Astrocyte (in vitro differentiated cells and primary cell): ENCODE measurements at regions not wholly inside any gene's neighbourhood (a gene's known extent, or its start where the extent isn't known, plus 50 kb on each side); places are given as distances from the start of the nearest gene placed in this dataset.

Experiments
- DNase-seq: peaks from one replicate; pipeline ENCODE4 v3.0.0-alpha.2; 2010; ENCODE audit warnings: low read depth
- FAIRE-seq: peaks from 2 replicates; lab custom pipeline; 2011; peaks lifted over from hg19 to GRCh38; lab: Jason Lieb, UNC
- H2AFZ ChIP-seq: 2 replicates; pipeline ENCODE4 v1.6.0; 2012; ENCODE audit warnings: low read depth, low read length, inconsistent platforms
- H3K27ac ChIP-seq: 2 replicates; pipeline ENCODE4 v1.5.1; 2011; ENCODE audit warnings: low read depth, low read length, inconsistent platforms
- H3K27me3 ChIP-seq: 2 replicates; pipeline ENCODE4 v1.6.0; 2011; ENCODE audit warnings: low read length, inconsistent platforms; ENCODE audit not compliant: insufficient read depth
- H3K36me3 ChIP-seq: 2 replicates; pipeline ENCODE4 v1.5.1; 2011; ENCODE audit warnings: low read length, inconsistent platforms; ENCODE audit not compliant: insufficient read depth
- H3K4me1 ChIP-seq: 2 replicates; pipeline ENCODE4 v1.5.1; 2011; ENCODE audit warnings: low read length, inconsistent platforms; ENCODE audit not compliant: insufficient read depth
- H3K4me2 ChIP-seq: 2 replicates; pipeline ENCODE4 v1.6.0; 2012; ENCODE audit warnings: low read length, inconsistent platforms
- H3K4me3 ChIP-seq: 2 replicates; pipeline ENCODE4 v1.5.1; 2011; ENCODE audit warnings: low read depth, mild to moderate bottlenecking, low read length, inconsistent platforms; ENCODE audit not compliant: insufficient read depth
- H3K79me2 ChIP-seq: 2 replicates; pipeline ENCODE4 v1.6.0; 2012; ENCODE audit warnings: mild to moderate bottlenecking, low read length, inconsistent platforms; ENCODE audit not compliant: insufficient read depth
- H3K9ac ChIP-seq: 2 replicates; pipeline ENCODE4 v1.6.0; 2012; ENCODE audit warnings: mild to moderate bottlenecking, low read length, inconsistent platforms
- H3K9me3 ChIP-seq: 2 replicates; pipeline ENCODE4 v1.5.1; 2012; ENCODE audit warnings: low read depth, mild to moderate bottlenecking, low read length, inconsistent platforms; ENCODE audit not compliant: insufficient read depth
- H4K20me1 ChIP-seq: 2 replicates; pipeline ENCODE4 v1.6.0; 2012; ENCODE audit warnings: low read length, inconsistent platforms; ENCODE audit not compliant: insufficient read depth
- H3K27ac Mint-ChIP-seq: one replicate; pipeline ENCODE4 v1.8.0; 2021; ENCODE audit warnings: mild to moderate bottlenecking, mixed read lengths; ENCODE audit not compliant: unreplicated experiment
- H3K27me3 Mint-ChIP-seq: one replicate; pipeline ENCODE4 v1.8.0; 2021; ENCODE audit warnings: low read depth, mixed read lengths; ENCODE audit not compliant: unreplicated experiment
- H3K36me3 Mint-ChIP-seq: one replicate; pipeline ENCODE4 v1.8.0; 2021; ENCODE audit warnings: low read depth, mixed read lengths; ENCODE audit not compliant: unreplicated experiment
- H3K4me1 Mint-ChIP-seq: one replicate; pipeline ENCODE4 v1.8.0; 2021; ENCODE audit warnings: low read depth, mixed read lengths; ENCODE audit not compliant: unreplicated experiment
- H3K4me3 Mint-ChIP-seq: one replicate; pipeline ENCODE4 v1.8.0; 2021; ENCODE audit warnings: mild to moderate bottlenecking, moderate library complexity, mixed read lengths; ENCODE audit not compliant: unreplicated experiment
- H3K9me3 Mint-ChIP-seq: one replicate; pipeline ENCODE4 v1.8.0; 2021; ENCODE audit warnings: mild to moderate bottlenecking, mixed read lengths; ENCODE audit not compliant: unreplicated experiment
- EZH2 ChIP-seq: IDR thresholded peaks from 2 replicates; pipeline ENCODE4 v1.6.1; 2012; ENCODE audit warnings: mild to moderate bottlenecking, low read length, inconsistent platforms; ENCODE audit not compliant: insufficient read depth
- TF ChIP-seq, protein P1 (sequence below): IDR thresholded peaks from 2 replicates; pipeline ENCODE4 v1.5.1; 2011; ENCODE audit warnings: low read depth, mild to moderate bottlenecking, inconsistent platforms, low read length, moderate library complexity; ENCODE audit not compliant: insufficient read depth

DNA sequence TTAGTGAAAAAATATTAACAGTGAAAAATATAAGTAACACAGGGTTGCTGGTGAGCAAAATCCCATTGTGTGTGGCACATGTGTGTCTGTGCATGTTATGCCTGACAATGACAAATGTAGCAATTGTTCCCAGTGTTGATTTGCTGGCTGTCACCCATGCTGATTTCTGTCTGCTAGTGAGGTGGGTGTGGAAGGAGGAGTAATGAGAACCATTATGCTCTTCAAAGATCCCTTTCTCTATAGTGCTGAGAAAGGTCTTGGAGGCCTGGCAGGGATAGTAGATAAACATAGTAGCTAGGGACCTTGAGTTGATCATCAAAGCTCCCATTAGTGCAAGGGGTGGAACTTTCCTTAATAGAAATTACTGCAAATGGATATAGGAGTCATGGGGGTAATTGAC is 152.5 kb upstream of the CLINT1 start:
- Histone ChIP-seq H3K9ac (no peak overlapping the region), H3K27ac (no peak overlapping the region), H3K4me1 (no peaks in the 10 kb centered on the region), H4K20me1 (no peaks in the 10 kb centered on the region), H3K9me3 (no peaks in the 10 kb centered on the region), H3K4me2 (no peak overlapping the region), H3K79me2 (no peaks in the 10 kb centered on the region), H3K27me3 (peaks cover 7% of the 10 kb centered on the region), H3K36me3 (no peaks in the 10 kb centered on the region), H3K4me3 (no peak overlapping the region), H2AFZ (no peak overlapping the region)
- no peak for DNase-seq
- Mint-ChIP-seq H3K9me3 (no peaks in the 10 kb centered on the region), H3K27ac (no peak overlapping the region), H3K4me3 (no peak overlapping the region), H3K36me3 (no peaks in the 10 kb centered on the region), H3K27me3 (no peaks in the 10 kb centered on the region), H3K4me1 (no peaks in the 10 kb centered on the region)
- FAIRE-seq: no peak
- TF ChIP-seq EZH2: no peak
- TF ChIP-seq, protein P1, sequence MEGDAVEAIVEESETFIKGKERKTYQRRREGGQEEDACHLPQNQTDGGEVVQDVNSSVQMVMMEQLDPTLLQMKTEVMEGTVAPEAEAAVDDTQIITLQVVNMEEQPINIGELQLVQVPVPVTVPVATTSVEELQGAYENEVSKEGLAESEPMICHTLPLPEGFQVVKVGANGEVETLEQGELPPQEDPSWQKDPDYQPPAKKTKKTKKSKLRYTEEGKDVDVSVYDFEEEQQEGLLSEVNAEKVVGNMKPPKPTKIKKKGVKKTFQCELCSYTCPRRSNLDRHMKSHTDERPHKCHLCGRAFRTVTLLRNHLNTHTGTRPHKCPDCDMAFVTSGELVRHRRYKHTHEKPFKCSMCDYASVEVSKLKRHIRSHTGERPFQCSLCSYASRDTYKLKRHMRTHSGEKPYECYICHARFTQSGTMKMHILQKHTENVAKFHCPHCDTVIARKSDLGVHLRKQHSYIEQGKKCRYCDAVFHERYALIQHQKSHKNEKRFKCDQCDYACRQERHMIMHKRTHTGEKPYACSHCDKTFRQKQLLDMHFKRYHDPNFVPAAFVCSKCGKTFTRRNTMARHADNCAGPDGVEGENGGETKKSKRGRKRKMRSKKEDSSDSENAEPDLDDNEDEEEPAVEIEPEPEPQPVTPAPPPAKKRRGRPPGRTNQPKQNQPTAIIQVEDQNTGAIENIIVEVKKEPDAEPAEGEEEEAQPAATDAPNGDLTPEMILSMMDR: no peak

DNA sequence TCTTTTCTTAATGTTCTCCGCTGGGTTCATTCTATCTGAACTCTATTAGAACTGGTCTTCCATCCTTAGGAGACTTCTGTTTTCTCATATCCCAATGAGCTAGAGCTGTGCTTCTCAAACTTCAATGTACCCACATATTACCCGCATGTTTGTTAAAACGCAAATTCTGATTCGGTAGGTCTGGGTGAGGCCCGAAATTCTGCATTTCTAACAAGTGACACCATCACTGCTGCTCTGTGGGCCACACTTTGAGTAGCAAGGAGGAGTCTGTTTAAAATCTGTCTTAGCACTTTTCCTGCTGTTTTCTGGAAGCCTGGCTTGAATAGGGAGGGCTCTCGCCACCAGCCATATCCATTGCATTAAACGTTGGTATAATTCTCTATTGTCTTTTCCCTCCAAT is 151.9 kb upstream of the CLINT1 start:
- Histone ChIP-seq H3K4me1 (no peaks in the 10 kb centered on the region), H3K36me3 (no peaks in the 10 kb centered on the region), H3K4me2 (no peak overlapping the region), H3K27ac (no peak overlapping the region), H3K27me3 (peaks cover 7% of the 10 kb centered on the region), H3K79me2 (no peaks in the 10 kb centered on the region), H2AFZ (no peak overlapping the region), H4K20me1 (no peaks in the 10 kb centered on the region), H3K9ac (no peak overlapping the region), H3K4me3 (no peak overlapping the region), H3K9me3 (no peaks in the 10 kb centered on the region)
- Mint-ChIP-seq H3K36me3 (no peaks in the 10 kb centered on the region), H3K4me1 (no peaks in the 10 kb centered on the region), H3K9me3 (no peaks in the 10 kb centered on the region), H3K27ac (no peak overlapping the region), H3K4me3 (no peak overlapping the region), H3K27me3 (no peaks in the 10 kb centered on the region)
- FAIRE-seq (no peak), DNase-seq (no peak)
- no peak for TF ChIP-seq EZH2
- TF ChIP-seq, protein P1: no peak

DNA sequence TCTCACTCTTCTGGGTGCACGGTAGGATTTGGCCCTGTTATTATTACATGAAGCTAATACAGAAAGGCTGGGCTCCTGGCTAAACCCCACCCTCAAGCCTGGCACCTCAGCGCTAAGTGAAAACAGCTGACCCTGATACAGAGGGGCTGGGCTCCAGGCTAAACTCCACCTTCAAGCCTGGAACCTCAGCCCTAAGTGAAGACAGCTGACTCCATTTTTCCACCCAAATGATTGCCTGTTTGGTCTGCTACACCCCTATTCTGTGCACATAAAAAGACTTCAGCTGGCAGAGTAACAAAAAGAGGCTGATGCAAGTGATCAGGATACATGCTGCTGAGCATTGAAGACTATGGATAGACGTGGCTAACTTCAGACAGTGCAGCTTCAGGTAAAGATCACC is 148.4 kb upstream of the CLINT1 start:
- Mint-ChIP-seq H3K27me3 (no peaks in the 10 kb centered on the region), H3K4me1 (no peaks in the 10 kb centered on the region), H3K36me3 (no peaks in the 10 kb centered on the region), H3K4me3 (no peak overlapping the region), H3K9me3 (no peaks in the 10 kb centered on the region), H3K27ac (no peak overlapping the region)
- Histone ChIP-seq H3K27ac (no peak overlapping the region), H3K9ac (no peak overlapping the region), H3K27me3 (peaks cover 6% of the 10 kb centered on the region), H3K79me2 (no peaks in the 10 kb centered on the region), H2AFZ (no peak overlapping the region), H4K20me1 (no peaks in the 10 kb centered on the region), H3K9me3 (no peaks in the 10 kb centered on the region), H3K36me3 (no peaks in the 10 kb centered on the region), H3K4me2 (no peak overlapping the region), H3K4me3 (no peak overlapping the region), H3K4me1 (no peaks in the 10 kb centered on the region)
- TF ChIP-seq, protein P1: no peak
- no peak for TF ChIP-seq EZH2
- DNase-seq (no peak), FAIRE-seq (no peak)
